Vagina (tissue), 2 donors: ENCODE measurements at regions not wholly inside any gene's neighbourhood (a gene's known extent, or its start where the extent isn't known, plus 50 kb on each side); places are given as distances from the start of the nearest gene placed in this dataset.

Experiments
- POLR2A ChIP-seq, 2 donors: fragments of 450-650 bp; IDR thresholded peaks; one replicate each; pipeline ENCODE4 v1.6.1; 2017; ENCODE audit warnings: antibody characterized with exemption in 2 of 2, mild to moderate bottlenecking in 2 of 2, moderate library complexity in 2 of 2
- POLR2AphosphoS5 ChIP-seq, 2 donors: sonication (generic); formaldehyde crosslinking; IDR thresholded peaks; one replicate each; pipeline ENCODE4 v1.9.0; 2017; ENCODE audit warnings: antibody characterized with exemption in 2 of 2, mild to moderate bottlenecking in 2 of 2, low read depth in 1 of 2; ENCODE audit not compliant: insufficient read depth in 1 of 2
- TF ChIP-seq, protein P1 (sequence below), 3 experiments: fragments of 450-650 bp in 2 of 3; fragments of 200-600 bp in 1 of 3; sonication (generic) in 1 of 3; IDR thresholded peaks; one replicate each; pipeline ENCODE4 v1.5.1; 2017 to 2019; ENCODE audit warnings: antibody characterized with exemption in 3 of 3, mild to moderate bottlenecking in 2 of 3, moderate library complexity in 2 of 3

GRCh38 chr2:142693171-142693950, 184.1 kb upstream of the KYNU start:
- TF ChIP-seq, protein P1, sequence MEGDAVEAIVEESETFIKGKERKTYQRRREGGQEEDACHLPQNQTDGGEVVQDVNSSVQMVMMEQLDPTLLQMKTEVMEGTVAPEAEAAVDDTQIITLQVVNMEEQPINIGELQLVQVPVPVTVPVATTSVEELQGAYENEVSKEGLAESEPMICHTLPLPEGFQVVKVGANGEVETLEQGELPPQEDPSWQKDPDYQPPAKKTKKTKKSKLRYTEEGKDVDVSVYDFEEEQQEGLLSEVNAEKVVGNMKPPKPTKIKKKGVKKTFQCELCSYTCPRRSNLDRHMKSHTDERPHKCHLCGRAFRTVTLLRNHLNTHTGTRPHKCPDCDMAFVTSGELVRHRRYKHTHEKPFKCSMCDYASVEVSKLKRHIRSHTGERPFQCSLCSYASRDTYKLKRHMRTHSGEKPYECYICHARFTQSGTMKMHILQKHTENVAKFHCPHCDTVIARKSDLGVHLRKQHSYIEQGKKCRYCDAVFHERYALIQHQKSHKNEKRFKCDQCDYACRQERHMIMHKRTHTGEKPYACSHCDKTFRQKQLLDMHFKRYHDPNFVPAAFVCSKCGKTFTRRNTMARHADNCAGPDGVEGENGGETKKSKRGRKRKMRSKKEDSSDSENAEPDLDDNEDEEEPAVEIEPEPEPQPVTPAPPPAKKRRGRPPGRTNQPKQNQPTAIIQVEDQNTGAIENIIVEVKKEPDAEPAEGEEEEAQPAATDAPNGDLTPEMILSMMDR (IDR thresholded peaks at IDR 0.05): no peak
- TF ChIP-seq POLR2A (IDR thresholded peaks at IDR 0.05): no peak
- TF ChIP-seq POLR2AphosphoS5 (IDR thresholded peaks at IDR 0.05; ENCODE audit: insufficient read depth in 1 of 2, low read depth in 1 of 2): no peak
